ENCODE measurements at regions not wholly inside any gene's neighbourhood (a gene's known extent, or its start where the extent isn't known, plus 50 kb on each side); places are given as distances from the start of the nearest gene placed in this dataset.
"Not testable (repeated sequence)": the region's sequence is repeated elsewhere in the genome, so short reads cannot be mapped to it uniquely, and the experiment has no call there.

GRCh38 chr11:42992594-42992993, 319.2 kb upstream of the API5 start:
- Histone ChIP-seq H3K27me3 (ENCODE audit: insufficient read depth, insufficient read length) (no peaks in the 10 kb centered on the region), H3K9me3 (ENCODE audit: insufficient read depth, low read length) (no peaks in the 10 kb centered on the region), H3K9ac (ENCODE audit: insufficient read length, low read depth) (no peak overlapping the region), H3K36me3 (ENCODE audit: insufficient read depth, insufficient read length, low read length) (no peaks in the 10 kb centered on the region), H3K4me3 (ENCODE audit: insufficient read length, low read depth) (no peak overlapping the region), H3K4me1 (ENCODE audit: insufficient read depth, insufficient read length) (no peaks in the 10 kb centered on the region)
- TF ChIP-seq ZNF274 (IDR thresholded peaks at IDR 0.05; ENCODE audit: low read depth, low read length) (no peak), YY1 (IDR thresholded peaks at IDR 0.05; ENCODE audit: insufficient read depth, insufficient read length) (no peak), SUZ12 (IDR thresholded peaks at IDR 0.05; ENCODE audit: extremely low read depth, insufficient read depth, insufficient read length) (no peak)
- no peak for DNase-seq (ENCODE audit: low read depth, low spot score)

- H3K4me1 ChIP-seq (ENCODE audit: insufficient read depth, insufficient read length): no peaks in the 10 kb centered on the region
- no peaks in the 10 kb centered on the region for H3K9me3 ChIP-seq (ENCODE audit: insufficient read depth, low read length)
- DNase-seq (ENCODE audit: low read depth, low spot score): no peak
- H3K4me3 ChIP-seq (ENCODE audit: insufficient read length, low read depth): no peak overlapping the region
- H3K27me3 ChIP-seq (ENCODE audit: insufficient read depth, insufficient read length): no peaks in the 10 kb centered on the region
- no peaks in the 10 kb centered on the region for H3K36me3 ChIP-seq (ENCODE audit: insufficient read depth, insufficient read length, low read length)
- H3K9ac ChIP-seq (ENCODE audit: insufficient read length, low read depth): no peak overlapping the region
- TF ChIP-seq ZNF274 (IDR thresholded peaks at IDR 0.05; ENCODE audit: low read depth, low read length) (no peak), SUZ12 (IDR thresholded peaks at IDR 0.05; ENCODE audit: extremely low read depth, insufficient read depth, insufficient read length) (no peak), YY1 (IDR thresholded peaks at IDR 0.05; ENCODE audit: insufficient read depth, insufficient read length) (no peak)
Observed at GRCh38 chr11:42996421-42997307, 315.1 kb upstream of the API5 start.

- H3K9me3 ChIP-seq (ENCODE audit: insufficient read depth, low read length): peaks cover 13% of the 10 kb centered on the region; the same call in 1 of the 2 replicates
- H3K9ac ChIP-seq (ENCODE audit: insufficient read length, low read depth); H3K4me1 ChIP-seq (ENCODE audit: insufficient read depth, insufficient read length); DNase-seq (ENCODE audit: low read depth, low spot score); H3K36me3 ChIP-seq (ENCODE audit: insufficient read depth, insufficient read length, low read length); H3K27me3 ChIP-seq (ENCODE audit: insufficient read depth, insufficient read length); H3K4me3 ChIP-seq (ENCODE audit: insufficient read length, low read depth): not testable (repeated sequence)
Observed at GRCh38 chr11:43004879-43005278, 306.9 kb upstream of the API5 start.

- no peak for DNase-seq (ENCODE audit: low read depth, low spot score)
- no peaks in the 10 kb centered on the region for H3K27me3 ChIP-seq (ENCODE audit: insufficient read depth, insufficient read length)
- no peaks in the 10 kb centered on the region for H3K36me3 ChIP-seq (ENCODE audit: insufficient read depth, insufficient read length, low read length)
- H3K4me1 ChIP-seq (ENCODE audit: insufficient read depth, insufficient read length): no peaks in the 10 kb centered on the region
- no peak overlapping the region for H3K9ac ChIP-seq (ENCODE audit: insufficient read length, low read depth)
- TF ChIP-seq ZNF274 (IDR thresholded peaks at IDR 0.05; ENCODE audit: low read depth, low read length): no peak
- TF ChIP-seq YY1 (IDR thresholded peaks at IDR 0.05; ENCODE audit: insufficient read depth, insufficient read length): no peak
- TF ChIP-seq SUZ12 (IDR thresholded peaks at IDR 0.05; ENCODE audit: extremely low read depth, insufficient read depth, insufficient read length): no peak
- H3K9me3 ChIP-seq (ENCODE audit: insufficient read depth, low read length): peaks cover 10% of the 10 kb centered on the region; the same call in 1 of the 2 replicates
- H3K4me3 ChIP-seq (ENCODE audit: insufficient read length, low read depth): no peak overlapping the region
Observed at GRCh38 chr11:43010042-43010441, 301.8 kb upstream of the API5 start.

GRCh38 chr11:43012606-43013005, 299.2 kb upstream of the API5 start:
- DNase-seq (ENCODE audit: low read depth, low spot score): no peak

GRCh38 chr11:43021466-43021865, 290.3 kb upstream of the API5 start:
- H3K9ac ChIP-seq (ENCODE audit: insufficient read length, low read depth): no peak overlapping the region
- peak; percentile 16 for DNase-seq (ENCODE audit: low read depth, low spot score)
- no peaks in the 10 kb centered on the region for H3K36me3 ChIP-seq (ENCODE audit: insufficient read depth, insufficient read length, low read length)

More at GRCh38 chr11:43012606-43013005, 299.2 kb upstream of the API5 start:
- H3K9ac ChIP-seq (ENCODE audit: insufficient read length, low read depth): no peak overlapping the region
- no peaks in the 10 kb centered on the region for H3K36me3 ChIP-seq (ENCODE audit: insufficient read depth, insufficient read length, low read length)
- no peaks in the 10 kb centered on the region for H3K27me3 ChIP-seq (ENCODE audit: insufficient read depth, insufficient read length)
- no peaks in the 10 kb centered on the region for H3K4me1 ChIP-seq (ENCODE audit: insufficient read depth, insufficient read length)
- TF ChIP-seq SUZ12 (IDR thresholded peaks at IDR 0.05; ENCODE audit: extremely low read depth, insufficient read depth, insufficient read length) (no peak), ZNF274 (IDR thresholded peaks at IDR 0.05; ENCODE audit: low read depth, low read length) (no peak), YY1 (IDR thresholded peaks at IDR 0.05; ENCODE audit: insufficient read depth, insufficient read length) (no peak)
- no peaks in the 10 kb centered on the region for H3K9me3 ChIP-seq (ENCODE audit: insufficient read depth, low read length)
- no peak overlapping the region for H3K4me3 ChIP-seq (ENCODE audit: insufficient read length, low read depth)

GRCh38 chr11:43034341-43034740, 277.5 kb upstream of the API5 start:
- no peak for DNase-seq (ENCODE audit: low read depth, low spot score)
- H3K36me3 ChIP-seq (ENCODE audit: insufficient read depth, insufficient read length, low read length): no peaks in the 10 kb centered on the region
- H3K4me1 ChIP-seq (ENCODE audit: insufficient read depth, insufficient read length): no peaks in the 10 kb centered on the region
- TF ChIP-seq ZNF274 (IDR thresholded peaks at IDR 0.05; ENCODE audit: low read depth, low read length) (no peak), YY1 (IDR thresholded peaks at IDR 0.05; ENCODE audit: insufficient read depth, insufficient read length) (no peak), SUZ12 (IDR thresholded peaks at IDR 0.05; ENCODE audit: extremely low read depth, insufficient read depth, insufficient read length) (no peak)
- no peak overlapping the region for H3K4me3 ChIP-seq (ENCODE audit: insufficient read length, low read depth)
- H3K9ac ChIP-seq (ENCODE audit: insufficient read length, low read depth): no peak overlapping the region
- H3K27me3 ChIP-seq (ENCODE audit: insufficient read depth, insufficient read length): no peaks in the 10 kb centered on the region
- no peaks in the 10 kb centered on the region for H3K9me3 ChIP-seq (ENCODE audit: insufficient read depth, low read length)

More at GRCh38 chr11:43021466-43021865, 290.3 kb upstream of the API5 start:
- H3K9me3 ChIP-seq (ENCODE audit: insufficient read depth, low read length): no peaks in the 10 kb centered on the region
- TF ChIP-seq SUZ12 (IDR thresholded peaks at IDR 0.05; ENCODE audit: extremely low read depth, insufficient read depth, insufficient read length) (no peak), ZNF274 (IDR thresholded peaks at IDR 0.05; ENCODE audit: low read depth, low read length) (no peak), YY1 (IDR thresholded peaks at IDR 0.05; ENCODE audit: insufficient read depth, insufficient read length) (no peak)
- no peak overlapping the region for H3K4me3 ChIP-seq (ENCODE audit: insufficient read length, low read depth)
- H3K27me3 ChIP-seq (ENCODE audit: insufficient read depth, insufficient read length): no peaks in the 10 kb centered on the region
- H3K4me1 ChIP-seq (ENCODE audit: insufficient read depth, insufficient read length): no peaks in the 10 kb centered on the region

All from NT2/D1 (cell line).